Lower leg skin (tissue), 3 donors: ENCODE measurements at regions not wholly inside any gene's neighbourhood (a gene's known extent, or its start where the extent isn't known, plus 50 kb on each side); places are given as distances from the start of the nearest gene placed in this dataset.

ENCODE experiments used
- POLR2A ChIP-seq, 2 donors: fragments of 450-650 bp; IDR thresholded peaks; one replicate each; pipeline ENCODE4 v1.6.1; 2016 to 2017; ENCODE audit warnings: antibody characterized with exemption in 2 of 2, mild to moderate bottlenecking in 1 of 2, moderate library complexity in 1 of 2
- TF ChIP-seq, protein P1 (sequence below), 3 donors: fragments of 450-650 bp; IDR thresholded peaks; one replicate each; pipeline ENCODE4 v1.5.1; 2016; ENCODE audit warnings: antibody characterized with exemption in 3 of 3, mild to moderate bottlenecking in 3 of 3, moderate library complexity in 2 of 3

DNA sequence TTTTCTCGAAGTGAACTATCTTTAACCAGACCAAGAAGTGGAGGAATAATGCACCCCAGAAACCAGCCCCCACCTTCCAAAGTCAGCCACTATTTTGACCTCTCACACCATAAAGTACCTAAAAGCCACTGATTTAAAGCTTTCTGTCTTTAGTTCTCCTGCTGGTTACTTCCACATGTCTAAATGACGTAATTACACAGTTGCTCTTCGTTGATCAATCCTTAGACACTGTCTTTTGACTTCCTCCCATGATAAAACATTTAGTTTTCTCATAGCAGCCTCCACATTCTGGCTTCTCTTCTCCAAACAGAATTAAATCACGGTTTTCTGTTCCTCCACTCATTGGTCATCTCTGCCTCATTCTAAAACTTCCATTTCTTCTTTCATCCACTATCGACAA is 294.4 kb upstream of the N4BP1 start:
- TF ChIP-seq, protein P1, sequence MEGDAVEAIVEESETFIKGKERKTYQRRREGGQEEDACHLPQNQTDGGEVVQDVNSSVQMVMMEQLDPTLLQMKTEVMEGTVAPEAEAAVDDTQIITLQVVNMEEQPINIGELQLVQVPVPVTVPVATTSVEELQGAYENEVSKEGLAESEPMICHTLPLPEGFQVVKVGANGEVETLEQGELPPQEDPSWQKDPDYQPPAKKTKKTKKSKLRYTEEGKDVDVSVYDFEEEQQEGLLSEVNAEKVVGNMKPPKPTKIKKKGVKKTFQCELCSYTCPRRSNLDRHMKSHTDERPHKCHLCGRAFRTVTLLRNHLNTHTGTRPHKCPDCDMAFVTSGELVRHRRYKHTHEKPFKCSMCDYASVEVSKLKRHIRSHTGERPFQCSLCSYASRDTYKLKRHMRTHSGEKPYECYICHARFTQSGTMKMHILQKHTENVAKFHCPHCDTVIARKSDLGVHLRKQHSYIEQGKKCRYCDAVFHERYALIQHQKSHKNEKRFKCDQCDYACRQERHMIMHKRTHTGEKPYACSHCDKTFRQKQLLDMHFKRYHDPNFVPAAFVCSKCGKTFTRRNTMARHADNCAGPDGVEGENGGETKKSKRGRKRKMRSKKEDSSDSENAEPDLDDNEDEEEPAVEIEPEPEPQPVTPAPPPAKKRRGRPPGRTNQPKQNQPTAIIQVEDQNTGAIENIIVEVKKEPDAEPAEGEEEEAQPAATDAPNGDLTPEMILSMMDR (IDR thresholded peaks at IDR 0.05): no peak
- no peak for TF ChIP-seq POLR2A (IDR thresholded peaks at IDR 0.05)
